ENCODE measurements at regions not wholly inside any gene's neighbourhood (a gene's known extent, or its start where the extent isn't known, plus 50 kb on each side); places are given as distances from the start of the nearest gene placed in this dataset.

GRCh38 chr7:142311876-142312275 lies 54.0 kb upstream of the PRSS58 start:
- DNase-seq: no peak

GRCh38 chr7:142308918-142309317 lies 51.1 kb upstream of the PRSS58 start:
- no peak for DNase-seq

GRCh38 chr7:142308326-142308725 lies 50.5 kb upstream of the PRSS58 start:
- no peak for DNase-seq
